Left lung (tissue), 4 donors: ENCODE measurements at regions not wholly inside any gene's neighbourhood (a gene's known extent, or its start where the extent isn't known, plus 50 kb on each side); places are given as distances from the start of the nearest gene placed in this dataset.
"Not testable (repeated sequence)": the region's sequence is repeated elsewhere in the genome, so short reads cannot be mapped to it uniquely, and the experiment has no call there.

Source experiments
- ATAC-seq: fragments of 200-7000 bp; cut with Tn5 transposase; one replicate; pipeline ENCODE4 v1.9.1; 2020; ENCODE audit warnings: moderate library complexity
- DNase-seq, 4 donors: peaks; one replicate each; pipeline ENCODE4 v3.0.0-alpha.2; 2013 to 2020
- H3K27ac ChIP-seq, 2 donors: fragments of 200-600 bp; sonication (generic) in 1 of 2; one replicate each; pipeline versions ENCODE4 v1.5.0 to v1.8.0; 2020 to 2021
- H3K27me3 ChIP-seq, 2 donors: fragments of 200-600 bp; sonication (generic) in 1 of 2; one replicate each; pipeline versions ENCODE4 v1.5.0 to v1.8.0; 2020 to 2021
- H3K36me3 ChIP-seq, 2 donors: fragments of 200-600 bp; sonication (generic) in 1 of 2; one replicate each; pipeline versions ENCODE4 v1.5.0 to v1.8.0; 2020 to 2021
- H3K4me1 ChIP-seq, 2 donors: fragments of 200-600 bp; one replicate each; pipeline ENCODE4 v1.8.0; 2021
- H3K4me3 ChIP-seq, 2 donors: fragments of 200-600 bp; sonication (generic) in 1 of 2; one replicate each; pipeline versions ENCODE4 v1.5.0 to v1.8.0; 2020 to 2021; ENCODE audit warnings: mild to moderate bottlenecking in 1 of 2
- H3K9me3 ChIP-seq, 2 donors: fragments of 200-600 bp; sonication (generic) in 1 of 2; one replicate each; pipeline versions ENCODE4 v1.5.0 to v1.8.0; 2020 to 2021
- intact Hi-C, 2 donors: fragments of 100-400 bp; cut with DNase I; formaldehyde crosslinking; loops; one replicate each; pipeline versions ENCODE4 v1.11.2 to v1.14.2; 2022
- TF ChIP-seq, protein P1 (sequence below), 2 donors: fragments of 200-600 bp; sonication (generic) in 1 of 2; IDR thresholded peaks; one replicate each; pipeline versions ENCODE4 v1.5.0 to v1.8.0; 2021; ENCODE audit warnings: antibody characterized with exemption in 2 of 2
- donor health status: DM: no; HTN: yes; CAD: no.
- donor health status: DM: no; HTN: no; CAD: no.

DNA sequence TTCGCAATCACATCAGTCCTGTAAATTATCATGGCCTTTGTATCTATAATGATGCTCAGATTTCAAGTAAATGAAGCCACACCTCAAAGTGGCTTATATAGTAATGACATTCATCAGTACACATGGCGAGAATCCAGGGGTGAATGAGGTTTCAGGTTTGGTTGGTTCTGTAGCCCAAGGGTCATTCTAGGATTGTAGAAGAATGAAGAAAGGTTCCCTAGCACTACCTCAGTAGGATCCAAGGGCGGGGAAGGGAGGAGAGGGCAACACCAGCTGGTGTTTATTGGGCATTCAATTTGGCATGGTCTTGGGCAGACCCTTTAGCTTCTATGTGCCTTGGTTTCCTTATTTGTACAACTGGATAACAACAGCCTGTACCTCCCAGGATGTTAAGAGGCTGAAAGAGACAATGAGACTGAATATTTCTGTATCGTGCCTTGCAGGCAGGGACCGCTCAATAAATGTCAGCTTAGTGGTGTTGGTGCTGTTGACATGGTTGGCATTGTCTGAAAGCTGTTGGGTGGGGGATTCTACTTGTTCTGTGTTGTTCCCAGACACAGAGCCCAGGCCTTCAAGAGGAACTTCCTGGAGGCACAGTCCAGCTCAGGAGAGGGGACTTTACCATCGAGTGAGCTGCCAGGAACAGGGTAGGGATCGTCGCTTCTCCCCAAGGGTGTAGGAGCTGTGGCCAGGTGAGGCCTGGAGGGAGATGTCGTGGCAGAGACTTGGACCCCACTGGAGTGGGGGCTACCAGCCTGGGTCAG lies 388.2 kb downstream of the PTPRU start:
- intact Hi-C loops = no loop called here
- Histone ChIP-seq H3K36me3 (no peaks in the 10 kb centered on the region), H3K9me3 (peaks cover 0 to 4% of the 10 kb centered on the region in 2 donors), H3K27me3 (peaks cover 0 to 16% of the 10 kb centered on the region in 2 donors), H3K4me3 (no peak overlapping the region), H3K4me1 (no peaks in the 10 kb centered on the region), H3K27ac (no peak overlapping the region)
- TF ChIP-seq, protein P1, sequence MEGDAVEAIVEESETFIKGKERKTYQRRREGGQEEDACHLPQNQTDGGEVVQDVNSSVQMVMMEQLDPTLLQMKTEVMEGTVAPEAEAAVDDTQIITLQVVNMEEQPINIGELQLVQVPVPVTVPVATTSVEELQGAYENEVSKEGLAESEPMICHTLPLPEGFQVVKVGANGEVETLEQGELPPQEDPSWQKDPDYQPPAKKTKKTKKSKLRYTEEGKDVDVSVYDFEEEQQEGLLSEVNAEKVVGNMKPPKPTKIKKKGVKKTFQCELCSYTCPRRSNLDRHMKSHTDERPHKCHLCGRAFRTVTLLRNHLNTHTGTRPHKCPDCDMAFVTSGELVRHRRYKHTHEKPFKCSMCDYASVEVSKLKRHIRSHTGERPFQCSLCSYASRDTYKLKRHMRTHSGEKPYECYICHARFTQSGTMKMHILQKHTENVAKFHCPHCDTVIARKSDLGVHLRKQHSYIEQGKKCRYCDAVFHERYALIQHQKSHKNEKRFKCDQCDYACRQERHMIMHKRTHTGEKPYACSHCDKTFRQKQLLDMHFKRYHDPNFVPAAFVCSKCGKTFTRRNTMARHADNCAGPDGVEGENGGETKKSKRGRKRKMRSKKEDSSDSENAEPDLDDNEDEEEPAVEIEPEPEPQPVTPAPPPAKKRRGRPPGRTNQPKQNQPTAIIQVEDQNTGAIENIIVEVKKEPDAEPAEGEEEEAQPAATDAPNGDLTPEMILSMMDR (IDR thresholded peaks at IDR 0.05) = no peak
- DNase-seq (no peak), ATAC-seq (no peak)

DNA sequence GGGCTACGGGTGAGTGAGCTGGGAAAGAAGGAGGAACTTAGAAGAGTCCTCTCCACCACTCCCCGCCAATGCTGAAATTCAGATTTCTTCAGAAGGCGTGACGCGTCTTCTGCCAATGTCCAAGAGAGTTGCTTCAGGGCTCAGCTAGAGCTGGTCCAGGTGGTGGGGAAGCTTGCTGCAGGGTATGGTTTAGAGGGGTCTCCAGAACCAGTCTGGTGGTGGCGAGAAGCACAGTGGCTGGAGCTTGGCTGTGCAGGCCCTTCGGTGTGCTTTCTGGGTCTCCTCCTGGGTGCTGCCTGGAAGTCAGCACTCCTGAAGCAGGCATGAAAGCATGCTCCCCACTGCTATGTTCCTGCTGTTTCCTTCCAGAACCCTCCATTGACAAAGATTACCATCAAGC lies 387.2 kb downstream of the PTPRU start:
- TF ChIP-seq, protein P1 (IDR thresholded peaks at IDR 0.05) = no peak
- intact Hi-C loops = no loop called here
- DNase-seq (no peak), ATAC-seq (no peak)
- H3K36me3 ChIP-seq = no peaks in the 10 kb centered on the region
- H3K4me1 ChIP-seq = no peaks in the 10 kb centered on the region
- no peak overlapping the region for H3K27ac ChIP-seq
- H3K27me3 ChIP-seq = peaks cover 0 to 16% of the 10 kb centered on the region in 2 donors
- peaks cover 0 to 3% of the 10 kb centered on the region in 2 donors for H3K9me3 ChIP-seq
- H3K4me3 ChIP-seq = no peak overlapping the region

DNA sequence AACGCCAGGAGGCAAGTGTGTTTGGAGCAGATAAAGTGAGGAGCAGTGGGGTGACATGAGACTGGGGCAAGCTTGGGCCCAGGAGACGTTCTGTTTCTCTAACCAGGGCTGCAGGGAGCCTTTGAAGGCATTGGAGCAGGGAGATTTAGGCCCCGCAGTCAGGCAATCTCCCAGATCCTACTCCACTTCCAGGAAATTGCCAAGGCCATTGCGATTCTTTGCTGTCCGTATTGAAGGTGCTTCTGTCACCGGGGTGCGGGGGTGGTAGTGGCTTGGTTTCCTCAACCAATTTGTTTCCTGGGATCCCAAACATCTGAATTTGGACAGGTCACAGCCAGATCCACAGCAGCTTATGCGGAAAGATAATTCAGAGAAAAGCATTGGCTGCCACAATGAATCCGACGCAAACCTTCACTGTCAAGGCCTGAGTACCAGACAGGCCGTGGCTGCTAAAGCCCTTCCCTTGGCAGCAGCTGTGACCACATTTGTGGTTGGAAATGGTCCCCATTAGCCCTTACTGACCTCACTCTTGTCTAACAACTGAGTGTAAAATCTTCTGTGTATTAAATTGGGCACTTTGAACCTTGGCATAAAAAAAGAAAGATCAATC lies 385.6 kb downstream of the PTPRU start:
- intact Hi-C loops = no loop called here
- TF ChIP-seq, protein P1 (IDR thresholded peaks at IDR 0.05) = no peak
- Histone ChIP-seq H3K4me3 (no peak overlapping the region), H3K27me3 (peaks cover 0 to 16% of the 10 kb centered on the region in 2 donors), H3K9me3 (no peaks in the 10 kb centered on the region), H3K27ac (no peak overlapping the region), H3K4me1 (no peaks in the 10 kb centered on the region), H3K36me3 (no peaks in the 10 kb centered on the region)
- no peak for ATAC-seq
- no peak for DNase-seq

DNA sequence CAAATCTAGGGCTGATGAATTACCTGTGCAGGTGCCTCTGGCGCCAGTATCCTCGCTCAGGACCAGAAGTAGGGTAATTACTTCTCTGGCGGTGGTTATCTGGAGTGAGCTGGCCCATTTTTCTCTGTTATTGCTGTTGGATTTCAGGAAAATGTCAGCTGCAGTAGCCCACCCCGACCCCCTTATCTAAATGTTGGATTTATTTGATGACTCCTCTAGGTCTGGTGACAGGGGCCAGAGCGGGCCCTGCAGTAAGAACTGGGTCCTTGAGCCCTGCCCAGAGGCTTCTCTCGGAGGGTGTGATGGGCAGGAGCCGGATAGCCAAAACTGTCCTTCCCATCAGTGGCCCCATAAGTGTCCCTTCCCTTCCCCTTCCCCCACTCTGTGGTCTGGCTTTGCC lies 384.3 kb downstream of the PTPRU start:
- intact Hi-C loops = no loop called here
- no peak overlapping the region for H3K27ac ChIP-seq
- peaks cover 0 to 16% of the 10 kb centered on the region in 2 donors for H3K27me3 ChIP-seq
- H3K9me3 ChIP-seq = no peaks in the 10 kb centered on the region
- DNase-seq = no peak
- H3K4me3 ChIP-seq = no peak overlapping the region
- H3K36me3 ChIP-seq = no peaks in the 10 kb centered on the region
- H3K4me1 ChIP-seq = no peaks in the 10 kb centered on the region
- TF ChIP-seq, protein P1 (IDR thresholded peaks at IDR 0.05) = no peak
- no peak for ATAC-seq

DNA sequence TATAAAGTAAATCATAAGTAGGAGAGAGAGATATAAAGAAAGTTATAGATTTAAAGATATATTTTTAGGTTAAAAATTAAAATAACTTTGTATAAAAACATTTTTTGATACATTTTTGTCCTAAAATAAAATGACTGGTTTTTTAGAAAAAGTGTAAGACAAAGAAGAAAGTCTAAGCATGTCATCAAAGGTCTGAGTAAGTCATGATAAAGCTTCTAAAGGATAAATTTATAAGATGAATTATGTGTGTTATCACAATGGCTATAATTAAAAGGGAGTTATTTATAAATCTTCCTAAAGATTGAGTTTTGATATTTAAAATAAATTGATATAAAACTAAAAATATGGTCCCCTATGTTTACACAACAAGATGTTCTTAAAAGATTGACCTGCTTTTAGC lies 370.9 kb downstream of the PTPRU start:
- intact Hi-C loops = no loop called here
- no peaks in the 10 kb centered on the region for H3K36me3 ChIP-seq
- H3K4me3 ChIP-seq = no peak overlapping the region
- TF ChIP-seq, protein P1 (IDR thresholded peaks at IDR 0.05) = no peak
- no peaks in the 10 kb centered on the region for H3K4me1 ChIP-seq
- ATAC-seq (no peak), DNase-seq (no peak)
- no peaks in the 10 kb centered on the region for H3K27me3 ChIP-seq
- H3K9me3 ChIP-seq = no peaks in the 10 kb centered on the region
- no peak overlapping the region for H3K27ac ChIP-seq

DNA sequence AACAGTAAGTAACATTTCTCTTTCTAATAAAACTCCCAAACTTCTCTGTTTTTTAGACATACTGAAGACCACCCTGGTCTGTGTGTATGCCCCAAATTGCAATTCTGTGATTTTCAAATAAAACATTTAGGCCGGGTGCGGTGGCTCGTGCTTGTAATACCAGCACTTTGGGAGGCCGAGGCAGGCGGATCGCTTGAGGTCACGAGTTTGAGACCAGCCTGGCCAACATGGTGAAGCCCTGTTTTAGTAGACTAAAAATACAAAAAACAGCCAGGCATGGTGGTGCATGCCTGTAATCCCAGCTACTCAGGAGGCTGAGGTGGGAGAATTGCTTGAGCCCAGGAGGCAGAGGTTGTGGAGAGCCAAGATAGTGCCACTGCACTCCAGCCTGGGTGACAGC lies 368.5 kb downstream of the PTPRU start:
- intact Hi-C loops, H3K27ac ChIP-seq, H3K4me1 ChIP-seq, H3K36me3 ChIP-seq, H3K4me3 ChIP-seq, ATAC-seq, H3K27me3 ChIP-seq, DNase-seq, H3K9me3 ChIP-seq: not testable (repeated sequence)
